Trophoblast cell (in vitro differentiated cells and primary cell): ENCODE measurements at regions not wholly inside any gene's neighbourhood (a gene's known extent, or its start where the extent isn't known, plus 50 kb on each side); places are given as distances from the start of the nearest gene placed in this dataset.

Experiments
- DNase-seq, 2 donors: peaks; one replicate each; pipeline ENCODE4 v3.0.0-alpha.2; 2016
- H2AFZ ChIP-seq: 2 replicates; pipeline ENCODE4 v1.6.1; 2013; ENCODE audit warnings: low read length, moderate library complexity, mild to moderate bottlenecking; ENCODE audit not compliant: insufficient read depth, poor library complexity
- H2AK5ac ChIP-seq: 2 replicates; pipeline ENCODE4 v1.6.1; 2013; ENCODE audit warnings: mild to moderate bottlenecking, low read length
- H2BK120ac ChIP-seq: 2 replicates; pipeline ENCODE4 v1.6.1; 2013; ENCODE audit warnings: low read length, mild to moderate bottlenecking, moderate library complexity; ENCODE audit not compliant: insufficient read depth, poor library complexity
- H2BK12ac ChIP-seq: 2 replicates; pipeline ENCODE4 v1.6.1; 2013; ENCODE audit warnings: mild to moderate bottlenecking, low read length, moderate library complexity
- H2BK5ac ChIP-seq: 2 replicates; pipeline ENCODE4 v1.6.1; 2013; ENCODE audit warnings: low read length, low read depth, moderate library complexity, mild to moderate bottlenecking; ENCODE audit not compliant: poor library complexity
- H3K14ac ChIP-seq: 2 replicates; pipeline ENCODE4 v1.6.1; 2013; ENCODE audit warnings: mild to moderate bottlenecking, low read length
- H3K18ac ChIP-seq: 2 replicates; pipeline ENCODE4 v1.6.1; 2013; ENCODE audit warnings: mild to moderate bottlenecking, low read length
- H3K23ac ChIP-seq: 2 replicates; pipeline ENCODE4 v1.6.1; 2013; ENCODE audit warnings: low read length
- H3K27ac ChIP-seq: 2 replicates; pipeline ENCODE4 v1.5.1; 2013; ENCODE audit warnings: low read depth, mild to moderate bottlenecking, inconsistent platforms, low read length, moderate library complexity
- H3K27me3 ChIP-seq: 2 replicates; pipeline ENCODE4 v1.6.1; 2013; ENCODE audit warnings: inconsistent platforms, mild to moderate bottlenecking, low read length, moderate library complexity; ENCODE audit not compliant: insufficient read depth
- H3K36me3 ChIP-seq, 2 experiments: 1 replicate in 1 of 2; 2 replicates in 1 of 2; pipeline ENCODE4 v1.6.1; 2013; ENCODE audit warnings: low read length in 2 of 2, mild to moderate bottlenecking in 2 of 2, moderate library complexity in 1 of 2; ENCODE audit not compliant: insufficient read depth in 2 of 2, control insufficient read depth in 1 of 2
- H3K4ac ChIP-seq: 2 replicates; pipeline ENCODE4 v1.6.1; 2013; ENCODE audit warnings: low read depth, mild to moderate bottlenecking, low read length, moderate library complexity
- H3K4me1 ChIP-seq, 2 experiments: 1 replicate in 1 of 2; 2 replicates in 1 of 2; pipeline ENCODE4 v1.6.1; 2013; ENCODE audit warnings: low read length in 2 of 2, mild to moderate bottlenecking in 2 of 2, moderate library complexity in 1 of 2; ENCODE audit not compliant: insufficient read depth in 2 of 2, control insufficient read depth in 1 of 2
- H3K4me2 ChIP-seq: 2 replicates; pipeline ENCODE4 v1.6.1; 2013; ENCODE audit warnings: inconsistent platforms, mild to moderate bottlenecking, low read length, moderate library complexity
- H3K4me3 ChIP-seq: 2 replicates; pipeline ENCODE4 v1.5.1; 2013; ENCODE audit warnings: mild to moderate bottlenecking, low read depth, low read length, inconsistent platforms
- H3K79me1 ChIP-seq: one replicate; pipeline ENCODE4 v1.6.1; 2013; ENCODE audit warnings: low read length
- H3K79me2 ChIP-seq: 2 replicates; pipeline ENCODE4 v1.6.1; 2013; ENCODE audit warnings: low read length, mild to moderate bottlenecking; ENCODE audit not compliant: control insufficient read depth, insufficient read depth, poor library complexity
- H3K9ac ChIP-seq: 2 replicates; pipeline ENCODE4 v1.6.1; 2013; ENCODE audit warnings: mild to moderate bottlenecking, low read length
- H3K9me3 ChIP-seq: 2 replicates; pipeline ENCODE4 v1.6.1; 2013; ENCODE audit warnings: low read depth, mild to moderate bottlenecking, control low read depth, inconsistent platforms, low read length; ENCODE audit not compliant: insufficient read depth
- H4K12ac ChIP-seq: 2 replicates; pipeline ENCODE4 v1.6.1; 2013; ENCODE audit warnings: low read depth, mild to moderate bottlenecking, low read length, moderate library complexity
- H4K8ac ChIP-seq: 2 replicates; pipeline ENCODE4 v1.6.1; 2013; ENCODE audit warnings: low read depth, mild to moderate bottlenecking, low read length, moderate library complexity
- H4K91ac ChIP-seq: one replicate; pipeline ENCODE4 v1.6.1; 2013; ENCODE audit warnings: low read depth, mild to moderate bottlenecking, low read length, moderate library complexity
- WGBS: extraction: QIAGEN DNeasy Blood & Tissue Kit; methylation state at CpG from one replicate; pipeline ENCODE4 v1.1.7; 2013; ENCODE audit warnings: missing lambda C conversion rate; ENCODE audit not compliant: insufficient read length, insufficient coverage; ENCODE audit errors: extremely low coverage; 5-methylcytosine and 5-hydroxymethylcytosine counted together

- H3K4ac ChIP-seq = no peak overlapping the region
- no peak overlapping the region for H3K23ac ChIP-seq
- H2BK5ac ChIP-seq = no peak overlapping the region
- no peak overlapping the region for H3K27ac ChIP-seq
- H2BK12ac ChIP-seq = no peak overlapping the region
- H2AFZ ChIP-seq = no peak overlapping the region
- no peak overlapping the region for H2AK5ac ChIP-seq
- no peak overlapping the region for H4K12ac ChIP-seq
- no peak overlapping the region for H3K4me2 ChIP-seq
- H3K9me3 ChIP-seq = no peaks in the 10 kb centered on the region
- no peak overlapping the region for H3K9ac ChIP-seq
- no peak overlapping the region for H3K14ac ChIP-seq
- no peak overlapping the region for H3K18ac ChIP-seq
- H3K27me3 ChIP-seq = no peaks in the 10 kb centered on the region
- H4K91ac ChIP-seq = no peak overlapping the region
- H3K4me1 ChIP-seq = no peaks in the 10 kb centered on the region
- H3K79me1 ChIP-seq = no peaks in the 10 kb centered on the region
- H3K79me2 ChIP-seq = no peaks in the 10 kb centered on the region
- no peak overlapping the region for H3K4me3 ChIP-seq
- no peaks in the 10 kb centered on the region for H3K36me3 ChIP-seq
- WGBS = no CpG with 5 or more reads among the region's 2 CpGs
- DNase-seq = no peak
- no peak overlapping the region for H2BK120ac ChIP-seq
- no peak overlapping the region for H4K8ac ChIP-seq
These were observed 56.9 kb upstream of the INTU start for GRCh38 chr4:127575888-127576287.

GRCh38 chr4:127578491-127578890 is 54.3 kb upstream of the INTU start:
- Histone ChIP-seq H3K23ac (no peak overlapping the region), H3K27ac (no peak overlapping the region), H3K4me1 (no peaks in the 10 kb centered on the region), H3K9ac (no peak overlapping the region), H2AFZ (no peak overlapping the region), H2BK5ac (no peak overlapping the region), H3K36me3 (no peaks in the 10 kb centered on the region), H2BK120ac (no peak overlapping the region), H2BK12ac (no peak overlapping the region), H3K4me2 (no peak overlapping the region), H4K12ac (no peak overlapping the region), H3K4me3 (no peak overlapping the region), H3K18ac (no peak overlapping the region), H3K79me1 (no peaks in the 10 kb centered on the region), H4K91ac (no peak overlapping the region), H3K9me3 (peaks cover 3% of the 10 kb centered on the region), H2AK5ac (no peak overlapping the region), H3K27me3 (no peaks in the 10 kb centered on the region), H3K4ac (no peak overlapping the region), H4K8ac (no peak overlapping the region), H3K79me2 (no peaks in the 10 kb centered on the region), H3K14ac (no peak overlapping the region)
- WGBS = no CpG with 5 or more reads among the region's 3 CpGs
- no peak for DNase-seq

GRCh38 chr4:127578967-127579366 is 53.8 kb upstream of the INTU start:
- Histone ChIP-seq H4K91ac (no peak overlapping the region), H3K79me2 (no peaks in the 10 kb centered on the region), H2BK12ac (no peak overlapping the region), H3K27ac (no peak overlapping the region), H3K36me3 (no peaks in the 10 kb centered on the region), H2BK5ac (no peak overlapping the region), H3K79me1 (no peaks in the 10 kb centered on the region), H3K23ac (no peak overlapping the region), H3K9me3 (peaks cover 3% of the 10 kb centered on the region), H3K27me3 (no peaks in the 10 kb centered on the region), H2AFZ (no peak overlapping the region), H3K9ac (no peak overlapping the region), H2AK5ac (no peak overlapping the region), H2BK120ac (no peak overlapping the region), H3K18ac (no peak overlapping the region), H3K4me1 (no peaks in the 10 kb centered on the region), H4K8ac (no peak overlapping the region), H3K4me2 (no peak overlapping the region), H3K4ac (no peak overlapping the region), H3K4me3 (no peak overlapping the region), H4K12ac (no peak overlapping the region), H3K14ac (no peak overlapping the region)
- DNase-seq = no peak
- no CpG with 5 or more reads among the region's 7 CpGs for WGBS

- H3K18ac ChIP-seq = no peak overlapping the region
- H4K91ac ChIP-seq = no peak overlapping the region
- H3K9me3 ChIP-seq = peaks cover 3% of the 10 kb centered on the region
- DNase-seq = no peak
- no peak overlapping the region for H3K4me3 ChIP-seq
- H2AFZ ChIP-seq = no peak overlapping the region
- no peak overlapping the region for H2BK5ac ChIP-seq
- no peak overlapping the region for H3K4ac ChIP-seq
- no peak overlapping the region for H3K9ac ChIP-seq
- no peak overlapping the region for H3K27ac ChIP-seq
- no peaks in the 10 kb centered on the region for H3K36me3 ChIP-seq
- no peak overlapping the region for H3K14ac ChIP-seq
- no peak overlapping the region for H2AK5ac ChIP-seq
- no peak overlapping the region for H3K23ac ChIP-seq
- H4K8ac ChIP-seq = no peak overlapping the region
- no peaks in the 10 kb centered on the region for H3K79me2 ChIP-seq
- H3K4me2 ChIP-seq = no peak overlapping the region
- no peaks in the 10 kb centered on the region for H3K79me1 ChIP-seq
- no peak overlapping the region for H2BK120ac ChIP-seq
- no peak overlapping the region for H4K12ac ChIP-seq
- H2BK12ac ChIP-seq = no peak overlapping the region
- WGBS = no CpG with 5 or more reads among the region's 12 CpGs
- H3K4me1 ChIP-seq = no peaks in the 10 kb centered on the region
- no peaks in the 10 kb centered on the region for H3K27me3 ChIP-seq
These were observed 52.9 kb upstream of the INTU start for GRCh38 chr4:127579821-127580220.
